ENCODE measurements at regions not wholly inside any gene's neighbourhood (a gene's known extent, or its start where the extent isn't known, plus 50 kb on each side); places are given as distances from the start of the nearest gene placed in this dataset.

DNA sequence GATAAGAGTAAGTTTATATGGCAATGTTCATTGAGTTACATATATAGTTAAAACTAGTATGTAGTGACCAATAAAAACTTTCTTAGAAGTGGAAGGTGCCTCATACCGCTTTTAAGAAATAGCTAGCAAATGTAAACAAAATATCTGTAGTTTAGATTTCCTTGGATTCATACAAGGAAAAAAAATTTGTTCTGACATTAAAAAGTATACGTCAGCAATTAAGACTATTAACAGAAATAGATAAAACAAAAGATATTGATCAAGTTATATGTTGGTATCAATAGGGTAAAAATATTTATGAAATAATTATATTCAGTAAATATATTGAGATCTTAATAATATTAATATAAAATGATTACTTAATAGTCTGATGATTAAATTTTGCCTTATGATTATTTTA, 718.8 kb upstream of the LRFN5 start:
- TF ChIP-seq, protein P1, sequence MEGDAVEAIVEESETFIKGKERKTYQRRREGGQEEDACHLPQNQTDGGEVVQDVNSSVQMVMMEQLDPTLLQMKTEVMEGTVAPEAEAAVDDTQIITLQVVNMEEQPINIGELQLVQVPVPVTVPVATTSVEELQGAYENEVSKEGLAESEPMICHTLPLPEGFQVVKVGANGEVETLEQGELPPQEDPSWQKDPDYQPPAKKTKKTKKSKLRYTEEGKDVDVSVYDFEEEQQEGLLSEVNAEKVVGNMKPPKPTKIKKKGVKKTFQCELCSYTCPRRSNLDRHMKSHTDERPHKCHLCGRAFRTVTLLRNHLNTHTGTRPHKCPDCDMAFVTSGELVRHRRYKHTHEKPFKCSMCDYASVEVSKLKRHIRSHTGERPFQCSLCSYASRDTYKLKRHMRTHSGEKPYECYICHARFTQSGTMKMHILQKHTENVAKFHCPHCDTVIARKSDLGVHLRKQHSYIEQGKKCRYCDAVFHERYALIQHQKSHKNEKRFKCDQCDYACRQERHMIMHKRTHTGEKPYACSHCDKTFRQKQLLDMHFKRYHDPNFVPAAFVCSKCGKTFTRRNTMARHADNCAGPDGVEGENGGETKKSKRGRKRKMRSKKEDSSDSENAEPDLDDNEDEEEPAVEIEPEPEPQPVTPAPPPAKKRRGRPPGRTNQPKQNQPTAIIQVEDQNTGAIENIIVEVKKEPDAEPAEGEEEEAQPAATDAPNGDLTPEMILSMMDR (IDR thresholded peaks at IDR 0.05): no peak
- TF ChIP-seq ZFX (IDR thresholded peaks at IDR 0.05; ENCODE audit: borderline replicate concordance): no peak

Data from 22Rv1 (cell line).